Urothelium cell line (cell line): ENCODE measurements at regions not wholly inside any gene's neighbourhood (a gene's known extent, or its start where the extent isn't known, plus 50 kb on each side); places are given as distances from the start of the nearest gene placed in this dataset.
"Not testable (repeated sequence)": the region's sequence is repeated elsewhere in the genome, so short reads cannot be mapped to it uniquely, and the experiment has no call there.

Experiments
- DNase-seq: peaks from one replicate; pipeline ENCODE4 v3.0.0; 2011; ENCODE audit warnings: low spot score, mixed read lengths
- FAIRE-seq: peaks from 2 replicates; lab custom pipeline; 2011; peaks lifted over from hg19 to GRCh38; lab: Jason Lieb, UNC

- FAIRE-seq = no peak
- DNase-seq = peak; percentile 9
These were observed 100.1 kb downstream of the EIF4E start for GRCh38 chr4:98828801-98829200.

- FAIRE-seq (no peak), DNase-seq (no peak)
These were observed 101.3 kb downstream of the EIF4E start for GRCh38 chr4:98827661-98828060.

GRCh38 chr4:98822144-98822543, 106.8 kb downstream of the EIF4E start:
- no peak for DNase-seq
- no peak for FAIRE-seq

GRCh38 chr4:98818116-98818515, 110.8 kb downstream of the EIF4E start:
- not testable (repeated sequence) for FAIRE-seq, DNase-seq

GRCh38 chr4:98816816-98817215, 112.1 kb downstream of the EIF4E start:
- FAIRE-seq = no peak
- no peak for DNase-seq

- FAIRE-seq = no peak
These were observed 112.5 kb downstream of the EIF4E start for GRCh38 chr4:98816386-98816785.

GRCh38 chr4:98804403-98804802, 124.5 kb downstream of the EIF4E start:
- FAIRE-seq (no peak), DNase-seq (no peak)

More at GRCh38 chr4:98816386-98816785, 112.5 kb downstream of the EIF4E start:
- no peak for DNase-seq

GRCh38 chr4:98803251-98803650, 125.7 kb downstream of the EIF4E start:
- FAIRE-seq (no peak), DNase-seq (no peak)

- no peak for FAIRE-seq
- no peak for DNase-seq
These were observed 126.1 kb downstream of the EIF4E start for GRCh38 chr4:98802770-98803198.

GRCh38 chr4:98801259-98801725, 127.6 kb downstream of the EIF4E start:
- FAIRE-seq (no peak), DNase-seq (no peak)

- DNase-seq (no peak), FAIRE-seq (no peak)
These were observed 131.9 kb downstream of the EIF4E start for GRCh38 chr4:98796991-98797390.

- DNase-seq (no peak), FAIRE-seq (no peak)
These were observed 134.2 kb downstream of the EIF4E start for GRCh38 chr4:98794565-98795205.

- FAIRE-seq (no peak), DNase-seq (no peak)
These were observed 135.2 kb upstream of the TSPAN5 start for GRCh38 chr4:98793658-98794057.

- FAIRE-seq = no peak
- no peak for DNase-seq
These were observed 128.5 kb upstream of the TSPAN5 start for GRCh38 chr4:98786866-98787265.

- DNase-seq = no peak
- no peak for FAIRE-seq
These were observed 126.7 kb upstream of the TSPAN5 start for GRCh38 chr4:98784947-98785706.

- no peak for DNase-seq
- FAIRE-seq = no peak
These were observed 123.4 kb upstream of the TSPAN5 start for GRCh38 chr4:98781641-98782357.

GRCh38 chr4:98780926-98781325, 122.5 kb upstream of the TSPAN5 start:
- DNase-seq = no peak
- no peak for FAIRE-seq

GRCh38 chr4:98779088-98779487, 120.7 kb upstream of the TSPAN5 start:
- FAIRE-seq (no peak), DNase-seq (no peak)

- no peak for DNase-seq
- FAIRE-seq = no peak
These were observed 119.8 kb upstream of the TSPAN5 start for GRCh38 chr4:98778206-98778605.

GRCh38 chr4:98775672-98776071, 117.3 kb upstream of the TSPAN5 start:
- DNase-seq (no peak), FAIRE-seq (no peak)

GRCh38 chr4:98773638-98774037, 115.2 kb upstream of the TSPAN5 start:
- no peak for DNase-seq
- no peak for FAIRE-seq
